Muscle layer of duodenum (tissue), 2 donors: ENCODE measurements at regions not wholly inside any gene's neighbourhood (a gene's known extent, or its start where the extent isn't known, plus 50 kb on each side); places are given as distances from the start of the nearest gene placed in this dataset.

Source experiments
- H3K27ac ChIP-seq: one replicate; pipeline ENCODE4 v1.7.0; 2013; ENCODE audit warnings: mild to moderate bottlenecking, low read length
- H3K27me3 ChIP-seq: one replicate; pipeline ENCODE4 v1.7.0; 2013; ENCODE audit warnings: low read depth, mild to moderate bottlenecking, control low read depth, low read length
- H3K36me3 ChIP-seq, 2 donors: one replicate each; pipeline ENCODE4 v1.7.0; 2013; ENCODE audit warnings: low read length in 2 of 2, control low read depth in 1 of 2, mild to moderate bottlenecking in 1 of 2; ENCODE audit not compliant: insufficient read depth in 2 of 2, control insufficient read depth in 1 of 2
- H3K4me1 ChIP-seq, 2 donors: one replicate each; pipeline ENCODE4 v1.7.0; 2013; ENCODE audit warnings: low read length in 2 of 2, mild to moderate bottlenecking in 2 of 2, control low read depth in 1 of 2, moderate library complexity in 1 of 2; ENCODE audit not compliant: insufficient read depth in 2 of 2, control insufficient read depth in 1 of 2
- H3K4me3 ChIP-seq, 2 donors: one replicate each; pipeline ENCODE4 v1.7.0; 2013; ENCODE audit warnings: low read length in 2 of 2, low read depth in 1 of 2, mild to moderate bottlenecking in 1 of 2
- H3K9me3 ChIP-seq, 2 donors: one replicate each; pipeline ENCODE4 v1.7.0; 2013; ENCODE audit warnings: low read length in 2 of 2, control low read depth in 1 of 2, mild to moderate bottlenecking in 1 of 2; ENCODE audit not compliant: control insufficient read depth in 1 of 2
- donor health status: healthy.

- Histone ChIP-seq H3K4me1 (no peaks in the 10 kb centered on the region), H3K36me3 (no peaks in the 10 kb centered on the region), H3K27ac (no peak overlapping the region), H3K4me3 (no peak overlapping the region), H3K27me3 (no peaks in the 10 kb centered on the region), H3K9me3 (peaks cover 0 to 2% of the 10 kb centered on the region in 2 donors)
Measured at GRCh38 chr3:174403831-174404230, 455.3 kb upstream of the NAALADL2 start.

GRCh38 chr3:174408310-174408709, 450.8 kb upstream of the NAALADL2 start:
- Histone ChIP-seq H3K4me3 (no peak overlapping the region), H3K27me3 (no peaks in the 10 kb centered on the region), H3K36me3 (no peaks in the 10 kb centered on the region), H3K4me1 (no peaks in the 10 kb centered on the region), H3K27ac (no peak overlapping the region), H3K9me3 (no peaks in the 10 kb centered on the region)

- no peaks in the 10 kb centered on the region for H3K4me1 ChIP-seq
- no peaks in the 10 kb centered on the region for H3K27me3 ChIP-seq
- no peak overlapping the region for H3K27ac ChIP-seq
- H3K4me3 ChIP-seq = no peak overlapping the region
- H3K36me3 ChIP-seq = no peaks in the 10 kb centered on the region
- H3K9me3 ChIP-seq = no peaks in the 10 kb centered on the region
Measured at GRCh38 chr3:174409086-174409743, 449.9 kb upstream of the NAALADL2 start.

GRCh38 chr3:174413062-174413912, 445.8 kb upstream of the NAALADL2 start:
- no peaks in the 10 kb centered on the region for H3K27me3 ChIP-seq
- H3K36me3 ChIP-seq = no peaks in the 10 kb centered on the region
- H3K4me3 ChIP-seq = no peak overlapping the region
- no peak overlapping the region for H3K27ac ChIP-seq
- H3K9me3 ChIP-seq = no peaks in the 10 kb centered on the region
- no peaks in the 10 kb centered on the region for H3K4me1 ChIP-seq

GRCh38 chr3:174414902-174415301, 444.2 kb upstream of the NAALADL2 start:
- H3K4me3 ChIP-seq = no peak overlapping the region
- H3K27me3 ChIP-seq = no peaks in the 10 kb centered on the region
- no peak overlapping the region for H3K27ac ChIP-seq
- no peaks in the 10 kb centered on the region for H3K4me1 ChIP-seq
- no peaks in the 10 kb centered on the region for H3K36me3 ChIP-seq
- H3K9me3 ChIP-seq = no peaks in the 10 kb centered on the region

GRCh38 chr3:174417573-174417972, 441.6 kb upstream of the NAALADL2 start:
- Histone ChIP-seq H3K27me3 (no peaks in the 10 kb centered on the region), H3K27ac (no peak overlapping the region), H3K9me3 (no peaks in the 10 kb centered on the region), H3K36me3 (no peaks in the 10 kb centered on the region), H3K4me3 (no peak overlapping the region), H3K4me1 (no peaks in the 10 kb centered on the region)

- Histone ChIP-seq H3K9me3 (no peaks in the 10 kb centered on the region), H3K36me3 (no peaks in the 10 kb centered on the region), H3K27me3 (no peaks in the 10 kb centered on the region), H3K4me3 (no peak overlapping the region), H3K4me1 (no peaks in the 10 kb centered on the region), H3K27ac (no peak overlapping the region)
Measured at GRCh38 chr3:174419216-174419615, 439.9 kb upstream of the NAALADL2 start.

- Histone ChIP-seq H3K4me1 (no peaks in the 10 kb centered on the region), H3K36me3 (no peaks in the 10 kb centered on the region), H3K4me3 (no peak overlapping the region), H3K27me3 (no peaks in the 10 kb centered on the region), H3K9me3 (no peaks in the 10 kb centered on the region), H3K27ac (no peak overlapping the region)
Measured at GRCh38 chr3:174423936-174424335, 435.2 kb upstream of the NAALADL2 start.

GRCh38 chr3:174424656-174425055, 434.5 kb upstream of the NAALADL2 start:
- H3K27ac ChIP-seq = no peak overlapping the region
- no peaks in the 10 kb centered on the region for H3K4me1 ChIP-seq
- no peaks in the 10 kb centered on the region for H3K36me3 ChIP-seq
- no peaks in the 10 kb centered on the region for H3K27me3 ChIP-seq
- H3K9me3 ChIP-seq = no peaks in the 10 kb centered on the region
- H3K4me3 ChIP-seq = no peak overlapping the region

- no peak overlapping the region for H3K27ac ChIP-seq
- H3K9me3 ChIP-seq = no peaks in the 10 kb centered on the region
Measured at GRCh38 chr3:174425422-174425821, 433.7 kb upstream of the NAALADL2 start.

GRCh38 chr3:174430986-174431385, 428.1 kb upstream of the NAALADL2 start:
- Histone ChIP-seq H3K27me3 (no peaks in the 10 kb centered on the region), H3K36me3 (no peaks in the 10 kb centered on the region), H3K4me1 (no peaks in the 10 kb centered on the region), H3K4me3 (no peak overlapping the region), H3K27ac (no peak overlapping the region), H3K9me3 (no peaks in the 10 kb centered on the region)

More at GRCh38 chr3:174425422-174425821, 433.7 kb upstream of the NAALADL2 start:
- H3K4me1 ChIP-seq = no peaks in the 10 kb centered on the region
- no peaks in the 10 kb centered on the region for H3K27me3 ChIP-seq
- H3K36me3 ChIP-seq = no peaks in the 10 kb centered on the region
- no peak overlapping the region for H3K4me3 ChIP-seq
